ENCODE measurements at regions not wholly inside any gene's neighbourhood (a gene's known extent, or its start where the extent isn't known, plus 50 kb on each side); places are given as distances from the start of the nearest gene placed in this dataset.

GRCh38 chr4:164224871-164225270 is 529.1 kb upstream of the SMIM31 start:
- no peaks in the 10 kb centered on the region for H3K9me3 Mint-ChIP-seq
- H3K4me1 Mint-ChIP-seq = no peaks in the 10 kb centered on the region
- no peaks in the 10 kb centered on the region for H3K9me3 ChIP-seq (replicated peaks in 1 of 2; ENCODE audit: control insufficient read depth in 1 of 2, insufficient read depth in 1 of 2, low read length in 2 of 2)
- H3K4me1 ChIP-seq (ENCODE audit: control insufficient read depth in 1 of 2, insufficient read depth in 2 of 2, low read length in 2 of 2) = no peaks in the 10 kb centered on the region
- no peak overlapping the region for H3K27ac ChIP-seq (ENCODE audit: low read depth in 1 of 2, low read length in 2 of 2)
- no peak overlapping the region for H3K4me3 ChIP-seq (replicated peaks in 1 of 3; ENCODE audit: low read depth in 2 of 3, low read length in 3 of 3)
- no peak overlapping the region for H2AFZ ChIP-seq (ENCODE audit: insufficient read depth, low read depth, low read length, poor library complexity, severe bottlenecking)
- TF ChIP-seq CTCF (IDR thresholded peaks at IDR 0.05) = no peak
- H3K79me2 ChIP-seq (ENCODE audit: insufficient read depth, low read length) = no peaks in the 10 kb centered on the region
- H3K27ac Mint-ChIP-seq = no peak overlapping the region
- no peak overlapping the region for H3K4me2 ChIP-seq (replicated peaks; ENCODE audit: extremely low read depth, low read length, poor library complexity, severe bottlenecking)
- H3K36me3 Mint-ChIP-seq = no peaks in the 10 kb centered on the region
- intact Hi-C loops (cut with micrococcal nuclease) = no loop called here
- no peaks in the 10 kb centered on the region for H3K27me3 Mint-ChIP-seq (ENCODE audit: low read depth in 3 of 3)
- DNase-seq = no peak
- H4K20me1 ChIP-seq (ENCODE audit: insufficient read depth, low read length) = no peaks in the 10 kb centered on the region
- H3K4me3 Mint-ChIP-seq = no peak overlapping the region
- H3K9ac ChIP-seq (ENCODE audit: insufficient read depth, low read length, poor library complexity, severe bottlenecking) = no peak overlapping the region
- H3K36me3 ChIP-seq (replicated peaks in 1 of 2; ENCODE audit: control insufficient read depth in 1 of 2, insufficient read depth in 2 of 2, low read length in 2 of 2) = no peaks in the 10 kb centered on the region
- no peaks in the 10 kb centered on the region for H3K27me3 ChIP-seq (ENCODE audit: control insufficient read depth in 2 of 2, insufficient read depth in 2 of 2, low read length in 2 of 2)

- H3K27ac ChIP-seq (ENCODE audit: low read depth in 1 of 2, low read length in 2 of 2) = no peak overlapping the region
- no peaks in the 10 kb centered on the region for H3K27me3 ChIP-seq (ENCODE audit: control insufficient read depth in 2 of 2, insufficient read depth in 2 of 2, low read length in 2 of 2)
- Mint-ChIP-seq H3K4me3 (no peak overlapping the region), H3K27me3 (ENCODE audit: low read depth in 3 of 3) (no peaks in the 10 kb centered on the region), H3K4me1 (no peaks in the 10 kb centered on the region), H3K9me3 (peaks cover 0 to 2% (median 0%) of the 10 kb centered on the region in 7 donors), H3K36me3 (no peaks in the 10 kb centered on the region), H3K27ac (no peak overlapping the region)
- no peak overlapping the region for H3K4me2 ChIP-seq (replicated peaks; ENCODE audit: extremely low read depth, low read length, poor library complexity, severe bottlenecking)
- no peak overlapping the region for H3K4me3 ChIP-seq (replicated peaks in 1 of 3; ENCODE audit: low read depth in 2 of 3, low read length in 3 of 3)
- no peaks in the 10 kb centered on the region for H3K4me1 ChIP-seq (ENCODE audit: control insufficient read depth in 1 of 2, insufficient read depth in 2 of 2, low read length in 2 of 2)
- intact Hi-C loops (cut with micrococcal nuclease) = no loop called here
- no CpG with 5 or more reads among the region's 2 CpGs for WGBS (ENCODE audit: insufficient coverage)
- DNase-seq = no peak
- no peaks in the 10 kb centered on the region for H4K20me1 ChIP-seq (ENCODE audit: insufficient read depth, low read length)
- no peak overlapping the region for H3K9ac ChIP-seq (ENCODE audit: insufficient read depth, low read length, poor library complexity, severe bottlenecking)
- no peaks in the 10 kb centered on the region for H3K9me3 ChIP-seq (replicated peaks in 1 of 2; ENCODE audit: control insufficient read depth in 1 of 2, insufficient read depth in 1 of 2, low read length in 2 of 2)
- TF ChIP-seq CTCF (IDR thresholded peaks at IDR 0.05) = no peak
- H2AFZ ChIP-seq (ENCODE audit: insufficient read depth, low read depth, low read length, poor library complexity, severe bottlenecking) = no peak overlapping the region
- no peaks in the 10 kb centered on the region for H3K79me2 ChIP-seq (ENCODE audit: insufficient read depth, low read length)
- no peaks in the 10 kb centered on the region for H3K36me3 ChIP-seq (replicated peaks in 1 of 2; ENCODE audit: control insufficient read depth in 1 of 2, insufficient read depth in 2 of 2, low read length in 2 of 2)
These were observed 524.7 kb upstream of the SMIM31 start for GRCh38 chr4:164229255-164229654.

Measured in CD14-positive monocyte (primary cell).